ENCODE measurements at regions not wholly inside any gene's neighbourhood (a gene's known extent, or its start where the extent isn't known, plus 50 kb on each side); places are given as distances from the start of the nearest gene placed in this dataset.
"Not testable (repeated sequence)": the region's sequence is repeated elsewhere in the genome, so short reads cannot be mapped to it uniquely, and the experiment has no call there.

GRCh38 chr2:180604077-180604476 lies 376.3 kb upstream of the UBE2E3 start:
- TF ChIP-seq CTCF (IDR thresholded peaks at IDR 0.05; ENCODE audit: control insufficient read depth, extremely low read depth, insufficient read depth): no peak
- no peak for DNase-seq (ENCODE audit: low read depth)
- H3K4me3 ChIP-seq (ENCODE audit: low read depth, low read length): no peak overlapping the region

- no peak for TF ChIP-seq CTCF (IDR thresholded peaks at IDR 0.05; ENCODE audit: control insufficient read depth, extremely low read depth, insufficient read depth)
- no peak for DNase-seq (ENCODE audit: low read depth)
- H3K4me3 ChIP-seq (ENCODE audit: low read depth, low read length): no peak overlapping the region
Measured at GRCh38 chr2:180601016-180601415, 379.4 kb upstream of the UBE2E3 start.

GRCh38 chr2:180599804-180600203 lies 380.6 kb upstream of the UBE2E3 start:
- no peak for TF ChIP-seq CTCF (IDR thresholded peaks at IDR 0.05; ENCODE audit: control insufficient read depth, extremely low read depth, insufficient read depth)
- H3K4me3 ChIP-seq (ENCODE audit: low read depth, low read length): no peak overlapping the region

GRCh38 chr2:180597179-180597578 lies 383.2 kb upstream of the UBE2E3 start:
- TF ChIP-seq CTCF (IDR thresholded peaks at IDR 0.05; ENCODE audit: control insufficient read depth, extremely low read depth, insufficient read depth): no peak
- DNase-seq (ENCODE audit: low read depth): no peak
- no peak overlapping the region for H3K4me3 ChIP-seq (ENCODE audit: low read depth, low read length)

More at GRCh38 chr2:180599804-180600203, 380.6 kb upstream of the UBE2E3 start:
- no peak for DNase-seq (ENCODE audit: low read depth)

- H3K4me3 ChIP-seq (ENCODE audit: low read depth, low read length): no peak overlapping the region
- no peak for TF ChIP-seq CTCF (IDR thresholded peaks at IDR 0.05; ENCODE audit: control insufficient read depth, extremely low read depth, insufficient read depth)
- DNase-seq (ENCODE audit: low read depth): no peak
Measured at GRCh38 chr2:180596453-180596852, 384.0 kb upstream of the UBE2E3 start.

GRCh38 chr2:180591947-180592346 lies 388.5 kb upstream of the UBE2E3 start:
- H3K4me3 ChIP-seq (ENCODE audit: low read depth, low read length): no peak overlapping the region
- TF ChIP-seq CTCF (IDR thresholded peaks at IDR 0.05; ENCODE audit: control insufficient read depth, extremely low read depth, insufficient read depth): no peak
- DNase-seq (ENCODE audit: low read depth): no peak

GRCh38 chr2:180591093-180591781 lies 389.2 kb upstream of the UBE2E3 start:
- not testable (repeated sequence) for H3K4me3 ChIP-seq (ENCODE audit: low read depth, low read length); DNase-seq (ENCODE audit: low read depth)
